ENCODE measurements at regions not wholly inside any gene's neighbourhood (a gene's known extent, or its start where the extent isn't known, plus 50 kb on each side); places are given as distances from the start of the nearest gene placed in this dataset.

- H3K4me3 ChIP-seq = no peak overlapping the region
- no peaks in the 10 kb centered on the region for H3K36me3 ChIP-seq (ENCODE audit: low read depth)
- H3K9me3 ChIP-seq = no peaks in the 10 kb centered on the region
- H3K4me1 ChIP-seq (ENCODE audit: low read depth) = no peaks in the 10 kb centered on the region
- ATAC-seq (peak; percentile 39), DNase-seq (no peak)
- intact Hi-C loops (cut with DNase I, micrococcal nuclease) = no loop called here
- TF ChIP-seq CTCF (IDR thresholded peaks at IDR 0.05) = no peak
Observed at GRCh38 chrX:148333989-148334388, 166.4 kb upstream of the AFF2 start.

- no peak for ATAC-seq
- TF ChIP-seq CTCF (IDR thresholded peaks at IDR 0.05) = no peak
- intact Hi-C loops (cut with DNase I, micrococcal nuclease) = no loop called here
Observed at GRCh38 chrX:148337873-148338272, 162.5 kb upstream of the AFF2 start.

GRCh38 chrX:148354916-148355315 lies 145.5 kb upstream of the AFF2 start:
- no peak for TF ChIP-seq CTCF (IDR thresholded peaks at IDR 0.05)
- Histone ChIP-seq H3K36me3 (ENCODE audit: low read depth) (no peaks in the 10 kb centered on the region), H3K4me1 (ENCODE audit: low read depth) (no peaks in the 10 kb centered on the region), H3K4me3 (no peak overlapping the region), H3K9me3 (no peaks in the 10 kb centered on the region)
- no peak for DNase-seq
- intact Hi-C loops (cut with DNase I, micrococcal nuclease) = no loop called here
- no peak for ATAC-seq

More at GRCh38 chrX:148337873-148338272, 162.5 kb upstream of the AFF2 start:
- Histone ChIP-seq H3K4me3 (no peak overlapping the region), H3K4me1 (ENCODE audit: low read depth) (no peaks in the 10 kb centered on the region), H3K36me3 (ENCODE audit: low read depth) (no peaks in the 10 kb centered on the region), H3K9me3 (no peaks in the 10 kb centered on the region)
- no peak for DNase-seq

GRCh38 chrX:148361641-148362040 lies 138.8 kb upstream of the AFF2 start:
- intact Hi-C loops (cut with DNase I, micrococcal nuclease) = no loop called here
- ATAC-seq = no peak
- Histone ChIP-seq H3K4me1 (ENCODE audit: low read depth) (no peaks in the 10 kb centered on the region), H3K36me3 (ENCODE audit: low read depth) (no peaks in the 10 kb centered on the region), H3K9me3 (no peaks in the 10 kb centered on the region), H3K4me3 (no peak overlapping the region)
- DNase-seq = no peak
- no peak for TF ChIP-seq CTCF (IDR thresholded peaks at IDR 0.05)

- DNase-seq = no peak
- no peak for TF ChIP-seq CTCF (IDR thresholded peaks at IDR 0.05)
- no peak for ATAC-seq
Observed at GRCh38 chrX:148363471-148364235, 136.8 kb upstream of the AFF2 start.

More at GRCh38 chrX:148363471-148364235, 136.8 kb upstream of the AFF2 start:
- H3K4me3 ChIP-seq = no peak overlapping the region
- H3K9me3 ChIP-seq = no peaks in the 10 kb centered on the region
- H3K4me1 ChIP-seq (ENCODE audit: low read depth) = no peaks in the 10 kb centered on the region
- intact Hi-C loops (cut with DNase I, micrococcal nuclease) = no loop called here
- no peaks in the 10 kb centered on the region for H3K36me3 ChIP-seq (ENCODE audit: low read depth)

Data from mucosa of descending colon (tissue), 3 donors.